ENCODE measurements at regions not wholly inside any gene's neighbourhood (a gene's known extent, or its start where the extent isn't known, plus 50 kb on each side); places are given as distances from the start of the nearest gene placed in this dataset.

GRCh38 chr11:115008799-115009198, 330.5 kb downstream of the NXPE2 start:
- CTCF ChIA-PET: no interaction called here
- no peaks in the 10 kb centered on the region for H3K4me1 ChIP-seq (ENCODE audit: control insufficient read depth in 1 of 2, insufficient read depth in 2 of 2, low read depth in 1 of 2, low read length in 1 of 2)
- H3K36me3 ChIP-seq (replicated peaks in 1 of 2; ENCODE audit: control insufficient read depth in 1 of 2, insufficient read depth in 2 of 2, low read length in 1 of 2): no peaks in the 10 kb centered on the region
- no peaks in the 10 kb centered on the region for H4K20me1 ChIP-seq (ENCODE audit: insufficient read depth)
- no peak for DNase-seq
- no peak overlapping the region for H3K4me3 ChIP-seq (ENCODE audit: low read depth in 2 of 2, low read length in 1 of 2)
- no peaks in the 10 kb centered on the region for H3K27me3 ChIP-seq (ENCODE audit: insufficient read depth)
- H3K9me3 ChIP-seq: no peaks in the 10 kb centered on the region
- TF ChIP-seq CHD2 (IDR thresholded peaks at IDR 0.05; ENCODE audit: low read length, partially characterized antibody): no peak
- no peak for TF ChIP-seq GATA2 (CRISPR knock-in tag; IDR thresholded peaks at IDR 0.05)
- no peak for TF ChIP-seq SIN3A (IDR thresholded peaks at IDR 0.05; ENCODE audit: borderline replicate concordance, low read depth, low read length)
- no peak for TF ChIP-seq FOSL2 (IDR thresholded peaks at IDR 0.05; ENCODE audit: borderline replicate concordance, low read depth)
- no peaks in the 10 kb centered on the region for H3K79me2 ChIP-seq (ENCODE audit: insufficient read depth)
- POLR2A ChIA-PET: no interaction called here
- 37% methylated on average over 6 of the region's 6 CpGs for WGBS (ENCODE audit: low lambda C conversion rate)
- no peak overlapping the region for H3K9ac ChIP-seq
- no peak overlapping the region for H2AFZ ChIP-seq (ENCODE audit: low read depth)
- H3K9me2 ChIP-seq: no peaks in the 10 kb centered on the region
- no peak overlapping the region for H3K27ac ChIP-seq (ENCODE audit: low read depth in 2 of 2, low read length in 1 of 2)
- no peak overlapping the region for H3K4me2 ChIP-seq
- H3F3A ChIP-seq (replicated peaks; ENCODE audit: insufficient read depth): no peaks in the 10 kb centered on the region

- no peak overlapping the region for H3K9ac ChIP-seq
- no peaks in the 10 kb centered on the region for H3K79me2 ChIP-seq (ENCODE audit: insufficient read depth)
- TF ChIP-seq EZH2phosphoT487 (IDR thresholded peaks at IDR 0.05; ENCODE audit: borderline replicate concordance, low read depth) (no peak), GABPA (IDR thresholded peaks at IDR 0.05; ENCODE audit: low read depth) (no peak), RFX5 (IDR thresholded peaks at IDR 0.05; ENCODE audit: low read length) (no peak), CTCF (IDR thresholded peaks at IDR 0.05) (no peak), FOXM1 (IDR thresholded peaks at IDR 0.05; ENCODE audit: low read depth) (no peak), USF2 (IDR thresholded peaks at IDR 0.05; ENCODE audit: borderline replicate concordance, low read depth, low read length) (no peak), CHD2 (IDR thresholded peaks at IDR 0.05; ENCODE audit: low read length, partially characterized antibody) (no peak), SMC3 (IDR thresholded peaks at IDR 0.05; ENCODE audit: low read depth, low read length) (no peak), SIN3A (IDR thresholded peaks at IDR 0.05; ENCODE audit: borderline replicate concordance, low read depth, low read length) (no peak), TEAD4 (IDR thresholded peaks at IDR 0.05; ENCODE audit: borderline replicate concordance, insufficient read depth) (no peak), YY1 (IDR thresholded peaks at IDR 0.05; ENCODE audit: low read depth) (no peak), NFIC (IDR thresholded peaks at IDR 0.05; ENCODE audit: borderline replicate concordance) (no peak), FOXJ3 (CRISPR knock-in tag; IDR thresholded peaks at IDR 0.05) (no peak), FOSL2 (IDR thresholded peaks at IDR 0.05; ENCODE audit: borderline replicate concordance, low read depth) (no peak), IRF3 (IDR thresholded peaks at IDR 0.05; ENCODE audit: low read depth, low read length) (no peak), NRF1 (IDR thresholded peaks at IDR 0.05; ENCODE audit: low read depth, low read length) (no peak)
- no peaks in the 10 kb centered on the region; the same call in 1 of the 2 replicates for H3K9me3 ChIP-seq
- no peak overlapping the region for H3K27ac ChIP-seq (ENCODE audit: low read depth in 2 of 2, low read length in 1 of 2)
- no peak overlapping the region for H3K4me3 ChIP-seq (ENCODE audit: low read depth in 2 of 2, low read length in 1 of 2)
- H3F3A ChIP-seq (replicated peaks; ENCODE audit: insufficient read depth): no peaks in the 10 kb centered on the region
- H4K20me1 ChIP-seq (ENCODE audit: insufficient read depth): no peaks in the 10 kb centered on the region
- no peak overlapping the region for H3K4me2 ChIP-seq
- POLR2A ChIA-PET: no interaction called here
- H2AFZ ChIP-seq (ENCODE audit: low read depth): no peak overlapping the region
- H3K36me3 ChIP-seq (replicated peaks in 1 of 2; ENCODE audit: control insufficient read depth in 1 of 2, insufficient read depth in 2 of 2, low read length in 1 of 2): no peaks in the 10 kb centered on the region
- H3K27me3 ChIP-seq (ENCODE audit: insufficient read depth): no peaks in the 10 kb centered on the region
- CTCF ChIA-PET: interaction anchor here (0.6 to 1.9 kb wide), 2 partner anchors 11 to 149 kb away, joined by 4 to 5 read pairs; no protein-coding TSS in a partner anchor
- H3K4me1 ChIP-seq (ENCODE audit: control insufficient read depth in 1 of 2, insufficient read depth in 2 of 2, low read depth in 1 of 2, low read length in 1 of 2): no peaks in the 10 kb centered on the region
- no peaks in the 10 kb centered on the region for H3K9me2 ChIP-seq
- no peak for DNase-seq
Measured at GRCh38 chr11:115017529-115017928, 339.2 kb downstream of the NXPE2 start.
